ENCODE measurements at regions not wholly inside any gene's neighbourhood (a gene's known extent, or its start where the extent isn't known, plus 50 kb on each side); places are given as distances from the start of the nearest gene placed in this dataset.
"Not testable (repeated sequence)": the region's sequence is repeated elsewhere in the genome, so short reads cannot be mapped to it uniquely, and the experiment has no call there.

GRCh38 chr2:13638181-13638580 lies 921.4 kb downstream of the TRIB2 start:
- ATAC-seq (replicated peaks in 1 of 2) = no peak
- no peak for DNase-seq
- no peaks in the 10 kb centered on the region for H3K36me3 Mint-ChIP-seq (ENCODE audit: insufficient read depth in 2 of 2)
- H3K27me3 Mint-ChIP-seq (ENCODE audit: low read depth) = no peaks in the 10 kb centered on the region
- peaks cover 3 to 4% of the 10 kb centered on the region in 2 donors for H3K9me3 Mint-ChIP-seq
- no peak overlapping the region for H3K27ac Mint-ChIP-seq
- H3K4me3 Mint-ChIP-seq = no peak overlapping the region
- no peaks in the 10 kb centered on the region for H3K4me1 Mint-ChIP-seq (ENCODE audit: low read depth)

GRCh38 chr2:13649918-13650317 lies 933.2 kb downstream of the TRIB2 start:
- Mint-ChIP-seq H3K9me3 (peaks cover 4 to 9% of the 10 kb centered on the region in 2 donors), H3K27me3 (ENCODE audit: low read depth) (no peaks in the 10 kb centered on the region), H3K27ac (no peak overlapping the region), H3K36me3 (ENCODE audit: insufficient read depth in 2 of 2) (peaks cover 0 to 2% of the 10 kb centered on the region in 2 donors), H3K4me3 (no peak overlapping the region), H3K4me1 (ENCODE audit: low read depth) (no peaks in the 10 kb centered on the region)
- DNase-seq (no peak), ATAC-seq (replicated peaks in 1 of 2) (no peak)

- DNase-seq = no peak
- Mint-ChIP-seq H3K9me3 (peaks cover 4 to 9% of the 10 kb centered on the region in 2 donors), H3K36me3 (ENCODE audit: insufficient read depth in 2 of 2) (peaks cover 0 to 2% of the 10 kb centered on the region in 2 donors), H3K27ac (no peak overlapping the region), H3K4me3 (no peak overlapping the region), H3K4me1 (ENCODE audit: low read depth) (no peaks in the 10 kb centered on the region), H3K27me3 (ENCODE audit: low read depth) (no peaks in the 10 kb centered on the region)
- ATAC-seq (replicated peaks in 1 of 2) = no peak
Observed at GRCh38 chr2:13650586-13651180, 933.9 kb downstream of the TRIB2 start.

- no peaks in the 10 kb centered on the region for H3K4me1 Mint-ChIP-seq (ENCODE audit: low read depth)
- H3K27ac Mint-ChIP-seq = no peak overlapping the region
- no peak overlapping the region for H3K4me3 Mint-ChIP-seq
- DNase-seq = no peak
- no peak for ATAC-seq (replicated peaks in 1 of 2)
- H3K27me3 Mint-ChIP-seq (ENCODE audit: low read depth) = no peaks in the 10 kb centered on the region
- H3K36me3 Mint-ChIP-seq (ENCODE audit: insufficient read depth in 2 of 2) = peaks cover 0 to 2% of the 10 kb centered on the region in 2 donors
- peaks cover 2 to 10% of the 10 kb centered on the region in 2 donors for H3K9me3 Mint-ChIP-seq
Observed at GRCh38 chr2:13651684-13652131, 935.0 kb downstream of the TRIB2 start.

- DNase-seq (no peak), ATAC-seq (replicated peaks in 1 of 2) (peak in 1 of 2 donors; percentile 43)
- Mint-ChIP-seq H3K4me3 (no peak overlapping the region), H3K27me3 (ENCODE audit: low read depth) (no peaks in the 10 kb centered on the region), H3K9me3 (peaks cover 2 to 9% of the 10 kb centered on the region in 2 donors), H3K36me3 (ENCODE audit: insufficient read depth in 2 of 2) (peaks cover 0 to 2% of the 10 kb centered on the region in 2 donors), H3K27ac (no peak overlapping the region), H3K4me1 (ENCODE audit: low read depth) (no peaks in the 10 kb centered on the region)
Observed at GRCh38 chr2:13652531-13653313, 936.0 kb downstream of the TRIB2 start.

- DNase-seq (no peak), ATAC-seq (replicated peaks in 1 of 2) (no peak)
- Mint-ChIP-seq H3K9me3 (peaks cover 4 to 7% of the 10 kb centered on the region in 2 donors), H3K4me3 (no peak overlapping the region), H3K27me3 (ENCODE audit: low read depth) (no peaks in the 10 kb centered on the region), H3K36me3 (ENCODE audit: insufficient read depth in 2 of 2) (peaks cover 0 to 2% of the 10 kb centered on the region in 2 donors), H3K27ac (no peak overlapping the region), H3K4me1 (ENCODE audit: low read depth) (no peaks in the 10 kb centered on the region)
Observed at GRCh38 chr2:13654416-13654815, 937.7 kb downstream of the TRIB2 start.

GRCh38 chr2:13660231-13660630 lies 943.5 kb downstream of the TRIB2 start:
- ATAC-seq (replicated peaks in 1 of 2) (no peak), DNase-seq (no peak)
- no peak overlapping the region for H3K4me3 Mint-ChIP-seq
- H3K27ac Mint-ChIP-seq = no peak overlapping the region
- H3K4me1 Mint-ChIP-seq (ENCODE audit: low read depth) = no peaks in the 10 kb centered on the region
- H3K36me3 Mint-ChIP-seq (ENCODE audit: insufficient read depth in 2 of 2) = no peaks in the 10 kb centered on the region
- H3K9me3 Mint-ChIP-seq = peaks cover 5 to 8% of the 10 kb centered on the region in 2 donors
- no peaks in the 10 kb centered on the region for H3K27me3 Mint-ChIP-seq (ENCODE audit: low read depth)

GRCh38 chr2:13662055-13662454 lies 945.3 kb downstream of the TRIB2 start:
- H3K4me3 Mint-ChIP-seq = no peak overlapping the region
- ATAC-seq (replicated peaks in 1 of 2) (no peak), DNase-seq (no peak)
- no peaks in the 10 kb centered on the region for H3K36me3 Mint-ChIP-seq (ENCODE audit: insufficient read depth in 2 of 2)
- no peaks in the 10 kb centered on the region for H3K4me1 Mint-ChIP-seq (ENCODE audit: low read depth)
- no peak overlapping the region for H3K27ac Mint-ChIP-seq
- no peaks in the 10 kb centered on the region for H3K27me3 Mint-ChIP-seq (ENCODE audit: low read depth)
- peaks cover 3 to 13% of the 10 kb centered on the region in 2 donors for H3K9me3 Mint-ChIP-seq

GRCh38 chr2:13666582-13667414 lies 950.1 kb downstream of the TRIB2 start:
- no peak for DNase-seq
- no peak overlapping the region for H3K27ac Mint-ChIP-seq
- H3K4me3 Mint-ChIP-seq = no peak overlapping the region
- H3K27me3 Mint-ChIP-seq (ENCODE audit: low read depth) = no peaks in the 10 kb centered on the region
- no peaks in the 10 kb centered on the region for H3K36me3 Mint-ChIP-seq (ENCODE audit: insufficient read depth in 2 of 2)
- H3K9me3 Mint-ChIP-seq = peaks cover 4 to 15% of the 10 kb centered on the region in 2 donors
- ATAC-seq (replicated peaks in 1 of 2) = no peak
- no peaks in the 10 kb centered on the region for H3K4me1 Mint-ChIP-seq (ENCODE audit: low read depth)

GRCh38 chr2:13667415-13667757 lies 950.6 kb downstream of the TRIB2 start:
- H3K36me3 Mint-ChIP-seq (ENCODE audit: insufficient read depth in 2 of 2) = no peaks in the 10 kb centered on the region
- DNase-seq (no peak), ATAC-seq (replicated peaks in 1 of 2) (no peak)
- no peaks in the 10 kb centered on the region for H3K4me1 Mint-ChIP-seq (ENCODE audit: low read depth)
- no peak overlapping the region for H3K4me3 Mint-ChIP-seq
- peaks cover 4 to 17% of the 10 kb centered on the region in 2 donors for H3K9me3 Mint-ChIP-seq
- H3K27ac Mint-ChIP-seq = no peak overlapping the region
- no peaks in the 10 kb centered on the region for H3K27me3 Mint-ChIP-seq (ENCODE audit: low read depth)

- Mint-ChIP-seq H3K4me1 (ENCODE audit: low read depth) (no peaks in the 10 kb centered on the region), H3K27me3 (ENCODE audit: low read depth) (no peaks in the 10 kb centered on the region), H3K4me3 (no peak overlapping the region), H3K9me3 (peaks cover 6 to 13% of the 10 kb centered on the region in 2 donors), H3K27ac (no peak overlapping the region), H3K36me3 (ENCODE audit: insufficient read depth in 2 of 2) (no peaks in the 10 kb centered on the region)
- no peak for ATAC-seq (replicated peaks in 1 of 2)
- DNase-seq = no peak
Observed at GRCh38 chr2:13669607-13670006, 952.9 kb downstream of the TRIB2 start.

- ATAC-seq (replicated peaks in 1 of 2); H3K36me3 Mint-ChIP-seq (ENCODE audit: insufficient read depth in 2 of 2); H3K4me1 Mint-ChIP-seq (ENCODE audit: low read depth); H3K9me3 Mint-ChIP-seq; H3K4me3 Mint-ChIP-seq; DNase-seq; H3K27me3 Mint-ChIP-seq (ENCODE audit: low read depth); H3K27ac Mint-ChIP-seq: not testable (repeated sequence)
Observed at GRCh38 chr2:13673821-13674220, 957.1 kb downstream of the TRIB2 start.

GRCh38 chr2:13676269-13676668 lies 956.2 kb upstream of the LRATD1 start:
- no peak overlapping the region for H3K4me3 Mint-ChIP-seq
- no peaks in the 10 kb centered on the region for H3K36me3 Mint-ChIP-seq (ENCODE audit: insufficient read depth in 2 of 2)
- H3K27me3 Mint-ChIP-seq (ENCODE audit: low read depth) = no peaks in the 10 kb centered on the region
- H3K27ac Mint-ChIP-seq = no peak overlapping the region
- DNase-seq (no peak), ATAC-seq (replicated peaks in 1 of 2) (no peak)
- peaks cover 4% of the 10 kb centered on the region in 2 donors for H3K9me3 Mint-ChIP-seq
- no peaks in the 10 kb centered on the region for H3K4me1 Mint-ChIP-seq (ENCODE audit: low read depth)
